T-cell (primary cell): ENCODE measurements at regions not wholly inside any gene's neighbourhood (a gene's known extent, or its start where the extent isn't known, plus 50 kb on each side); places are given as distances from the start of the nearest gene placed in this dataset.

Experiments used
- ATAC-seq, 4 experiments: fragments of 200-7000 bp in 3 of 4; fragments of 150-1000 bp in 1 of 4; cut with Tn5 transposase; replicated peaks in 1 of 4; 1 replicate in 3 of 4; 2 replicates in 1 of 4; pipeline ENCODE4 v1.10.0; 2021; ENCODE audit warnings: moderate library complexity in 3 of 4, mild to moderate bottlenecking in 2 of 4, moderate number of reproducible peaks in 1 of 4
- CTCF ChIA-PET, 2 donors: fragments of 300-600 bp; sonication (Branson Sonifier 250); formaldehyde crosslinking; loops; one replicate each; lab custom pipeline; 2022; ENCODE audit warnings: antibody characterized with exemption in 2 of 2; lab: Charles Lee
- POLR2A ChIA-PET, 2 donors: fragments of 300-600 bp; sonication (Branson Sonifier 250); formaldehyde crosslinking; loops; one replicate each; lab custom pipeline; 2022; ENCODE audit warnings: antibody characterized with exemption in 2 of 2; lab: Charles Lee
- DNase-seq, 35 experiments: peaks; one replicate each; pipeline versions ENCODE4 v3.0.0 to v3.0.0-alpha.2; 2013 to 2023
- H3K27ac ChIP-seq: one replicate; pipeline ENCODE4 v1.5.1; 2013; ENCODE audit warnings: low read length
- H3K27me3 ChIP-seq, 2 experiments: replicated peaks in 1 of 2; 1 replicate in 1 of 2; 2 replicates in 1 of 2; pipeline versions ENCODE4 v1.6.1 to v1.7.0; 2013; ENCODE audit warnings: low read length in 1 of 2, mixed read lengths in 1 of 2; ENCODE audit not compliant: control insufficient read depth in 2 of 2, insufficient read depth in 2 of 2; ENCODE audit errors: extremely low read depth in 1 of 2
- H3K36me3 ChIP-seq, 2 donors: 1 replicate in 1 of 2; 2 replicates in 1 of 2; pipeline versions ENCODE4 v1.6.1 to v1.7.0; 2013; ENCODE audit warnings: low read length in 1 of 2; ENCODE audit not compliant: control insufficient read depth in 2 of 2, insufficient read depth in 1 of 2; ENCODE audit errors: extremely low read depth in 1 of 2
- H3K4me1 ChIP-seq, 2 experiments: 1 replicate in 1 of 2; 2 replicates in 1 of 2; pipeline versions ENCODE4 v1.6.1 to v1.7.0; 2013; ENCODE audit warnings: low read length in 2 of 2, mixed read lengths in 1 of 2; ENCODE audit not compliant: insufficient read depth in 2 of 2, control insufficient read depth in 1 of 2; ENCODE audit errors: extremely low read depth in 1 of 2
- H3K4me3 ChIP-seq, 2 donors: 1 replicate in 1 of 2; 2 replicates in 1 of 2; pipeline versions ENCODE4 v1.5.1 to v1.7.0; 2013; ENCODE audit warnings: mild to moderate bottlenecking in 2 of 2, low read length in 1 of 2, moderate library complexity in 1 of 2; ENCODE audit not compliant: control insufficient read depth in 1 of 2; ENCODE audit errors: extremely low read depth in 1 of 2
- H3K9me3 ChIP-seq: 2 replicates; pipeline ENCODE4 v1.7.0; 2013
- H3K27ac Mint-ChIP-seq, 2 donors: one replicate each; pipeline ENCODE4 v1.8.0; 2020 to 2021; ENCODE audit warnings: mild to moderate bottlenecking in 2 of 2, mixed read lengths in 2 of 2
- H3K27me3 Mint-ChIP-seq, 2 donors: one replicate each; pipeline ENCODE4 v1.8.0; 2021 to 2022; ENCODE audit warnings: mixed read lengths in 2 of 2
- H3K36me3 Mint-ChIP-seq: one replicate; pipeline ENCODE4 v1.8.0; 2021; ENCODE audit warnings: mixed read lengths
- H3K4me1 Mint-ChIP-seq, 3 donors: one replicate each; pipeline ENCODE4 v1.8.0; 2020 to 2022; ENCODE audit warnings: mixed read lengths in 3 of 3, mild to moderate bottlenecking in 1 of 3
- H3K4me3 Mint-ChIP-seq, 3 donors: one replicate each; pipeline ENCODE4 v1.8.0; 2020 to 2022; ENCODE audit warnings: mild to moderate bottlenecking in 3 of 3, mixed read lengths in 3 of 3, moderate library complexity in 3 of 3
- H3K9me3 Mint-ChIP-seq, 3 donors: one replicate each; pipeline ENCODE4 v1.8.0; 2020 to 2022; ENCODE audit warnings: mixed read lengths in 3 of 3
- WGBS: methylation state at CpG from one replicate; pipeline ENCODE4 v1.1.5; 2013; ENCODE audit warnings: missing lambda C conversion rate; ENCODE audit not compliant: insufficient coverage; 5-methylcytosine and 5-hydroxymethylcytosine counted together

GRCh38 chr4:101708293-101709039 is 82.1 kb upstream of the BANK1 start:
- no peak for DNase-seq
- Histone ChIP-seq H3K27me3 (peaks cover 0 to 2% of the 10 kb centered on the region in 2 experiments), H3K9me3 (no peaks in the 10 kb centered on the region), H3K4me3 (no peak overlapping the region), H3K4me1 (no peaks in the 10 kb centered on the region), H3K27ac (no peak overlapping the region), H3K36me3 (no peaks in the 10 kb centered on the region)
- Mint-ChIP-seq H3K36me3 (no peaks in the 10 kb centered on the region), H3K27me3 (peaks cover 0 to 3% of the 10 kb centered on the region in 2 donors), H3K9me3 (peaks cover 5 to 10% (median 5%) of the 10 kb centered on the region in 3 donors), H3K27ac (no peak overlapping the region), H3K4me3 (no peak overlapping the region), H3K4me1 (no peaks in the 10 kb centered on the region)
- CTCF ChIA-PET = no interaction called here
- WGBS = no CpG with 5 or more reads among the region's 1 CpG
- no peak for ATAC-seq
- POLR2A ChIA-PET = no interaction called here

- CTCF ChIA-PET = no interaction called here
These were observed 82.9 kb upstream of the BANK1 start for GRCh38 chr4:101707596-101707995.

GRCh38 chr4:101706535-101707057 is 83.9 kb upstream of the BANK1 start:
- peaks cover 5 to 10% (median 5%) of the 10 kb centered on the region in 3 donors for H3K9me3 Mint-ChIP-seq
- DNase-seq (no peak), ATAC-seq (no peak)
- POLR2A ChIA-PET = no interaction called here
- no peak overlapping the region for H3K4me3 Mint-ChIP-seq
- no peak overlapping the region for H3K27ac ChIP-seq
- 44% methylated on average over 1 of the region's 1 CpG for WGBS
- H3K27ac Mint-ChIP-seq = no peak overlapping the region
- H3K27me3 ChIP-seq = peaks cover 0 to 2% of the 10 kb centered on the region in 2 experiments
- H3K36me3 Mint-ChIP-seq = no peaks in the 10 kb centered on the region
- H3K4me1 Mint-ChIP-seq = no peaks in the 10 kb centered on the region
- H3K27me3 Mint-ChIP-seq = peaks cover 0 to 3% of the 10 kb centered on the region in 2 donors
- no peaks in the 10 kb centered on the region for H3K4me1 ChIP-seq
- CTCF ChIA-PET = no interaction called here
- H3K36me3 ChIP-seq = no peaks in the 10 kb centered on the region
- H3K4me3 ChIP-seq = no peak overlapping the region
- no peaks in the 10 kb centered on the region for H3K9me3 ChIP-seq

More at GRCh38 chr4:101707596-101707995, 82.9 kb upstream of the BANK1 start:
- Histone ChIP-seq H3K27me3 (peaks cover 0 to 2% of the 10 kb centered on the region in 2 experiments), H3K4me3 (no peak overlapping the region), H3K9me3 (no peaks in the 10 kb centered on the region), H3K36me3 (no peaks in the 10 kb centered on the region), H3K4me1 (no peaks in the 10 kb centered on the region), H3K27ac (no peak overlapping the region)
- WGBS = no CpG with 5 or more reads among the region's 3 CpGs
- H3K4me1 Mint-ChIP-seq = no peaks in the 10 kb centered on the region
- H3K36me3 Mint-ChIP-seq = no peaks in the 10 kb centered on the region
- H3K9me3 Mint-ChIP-seq = peaks cover 5 to 10% (median 5%) of the 10 kb centered on the region in 3 donors
- H3K4me3 Mint-ChIP-seq = no peak overlapping the region
- no peak overlapping the region for H3K27ac Mint-ChIP-seq
- H3K27me3 Mint-ChIP-seq = peaks cover 0 to 3% of the 10 kb centered on the region in 2 donors
- ATAC-seq (no peak), DNase-seq (no peak)
- POLR2A ChIA-PET = interaction anchor here in 1 of 2 donors (0.6 to 0.7 kb wide), 2 partner anchors 42 to 384 kb away, joined by 3 to 8 read pairs; no protein-coding TSS in a partner anchor

GRCh38 chr4:101701551-101701950 is 89.0 kb upstream of the BANK1 start:
- H3K4me3 Mint-ChIP-seq = no peak overlapping the region

GRCh38 chr4:101699441-101700124 is 90.9 kb upstream of the BANK1 start:
- Mint-ChIP-seq H3K36me3 (no peaks in the 10 kb centered on the region), H3K9me3 (no peaks in the 10 kb centered on the region), H3K4me3 (peak overlapping the region in 1 of 3 donors; percentile 13), H3K27ac (no peak overlapping the region), H3K4me1 (peaks cover 0 to 2% (median 0%) of the 10 kb centered on the region in 3 donors), H3K27me3 (peaks cover 0 to 7% of the 10 kb centered on the region in 2 donors)
- Histone ChIP-seq H3K4me3 (no peak overlapping the region), H3K27ac (no peak overlapping the region), H3K9me3 (no peaks in the 10 kb centered on the region), H3K36me3 (no peaks in the 10 kb centered on the region), H3K27me3 (no peaks in the 10 kb centered on the region), H3K4me1 (no peaks in the 10 kb centered on the region)
- POLR2A ChIA-PET = interaction anchor here in 1 of 2 donors (0.7 kb wide), 1 partner anchor 1427 kb away, joined by 11 read pairs; no protein-coding TSS in a partner anchor
- CTCF ChIA-PET = interaction anchor here in 1 of 2 donors (0.5 kb wide), 1 partner anchor 16 kb away, joined by 5 read pairs; no protein-coding TSS in a partner anchor
- ATAC-seq (no peak), DNase-seq (no peak)
- WGBS = 36% methylated on average over 7 of the region's 8 CpGs

More at GRCh38 chr4:101701551-101701950, 89.0 kb upstream of the BANK1 start:
- Histone ChIP-seq H3K9me3 (no peaks in the 10 kb centered on the region), H3K36me3 (no peaks in the 10 kb centered on the region), H3K27ac (no peak overlapping the region), H3K4me1 (no peaks in the 10 kb centered on the region), H3K27me3 (no peaks in the 10 kb centered on the region), H3K4me3 (no peak overlapping the region)
- ChIA-PET POLR2A (no interaction called here), CTCF (no interaction called here)
- Mint-ChIP-seq H3K9me3 (peaks cover 3 to 7% (median 3%) of the 10 kb centered on the region in 3 donors), H3K27me3 (peaks cover 0 to 7% of the 10 kb centered on the region in 2 donors), H3K4me1 (peaks cover 0 to 2% (median 0%) of the 10 kb centered on the region in 3 donors), H3K36me3 (no peaks in the 10 kb centered on the region), H3K27ac (no peak overlapping the region)
- ATAC-seq (no peak), DNase-seq (no peak)
- WGBS = no CpG with 5 or more reads among the region's 1 CpG

- Mint-ChIP-seq H3K36me3 (no peaks in the 10 kb centered on the region), H3K4me3 (no peak overlapping the region), H3K27me3 (peaks cover 2 to 7% of the 10 kb centered on the region in 2 donors), H3K27ac (no peak overlapping the region), H3K4me1 (peaks cover 0 to 2% (median 0%) of the 10 kb centered on the region in 3 donors), H3K9me3 (no peaks in the 10 kb centered on the region)
- H3K27me3 ChIP-seq = no peaks in the 10 kb centered on the region
- no peaks in the 10 kb centered on the region for H3K9me3 ChIP-seq
- POLR2A ChIA-PET = interaction anchor here in 1 of 2 donors (0.5 to 0.6 kb wide), 2 partner anchors 119 to 277 kb away, joined by 4 to 5 read pairs; no protein-coding TSS in a partner anchor
- no CpG with 5 or more reads among the region's 1 CpG for WGBS
- CTCF ChIA-PET = no interaction called here
- no peaks in the 10 kb centered on the region for H3K4me1 ChIP-seq
- no peaks in the 10 kb centered on the region for H3K36me3 ChIP-seq
- DNase-seq (no peak), ATAC-seq (no peak)
- no peak overlapping the region for H3K4me3 ChIP-seq
- H3K27ac ChIP-seq = no peak overlapping the region
These were observed 93.3 kb upstream of the BANK1 start for GRCh38 chr4:101697266-101697665.
